ENCODE measurements at regions not wholly inside any gene's neighbourhood (a gene's known extent, or its start where the extent isn't known, plus 50 kb on each side); places are given as distances from the start of the nearest gene placed in this dataset.

GRCh38 chr18:2312440-2312839, 258.9 kb downstream of the METTL4 start:
- DNase-seq (ENCODE audit: low spot score) = no peak

- no peak for DNase-seq (ENCODE audit: low spot score)
These were observed 258.0 kb downstream of the METTL4 start for GRCh38 chr18:2313332-2313731.

GRCh38 chr18:2316082-2316750, 255.1 kb downstream of the METTL4 start:
- no peak for DNase-seq (ENCODE audit: low spot score)

- no peak for DNase-seq (ENCODE audit: low spot score)
These were observed 254.3 kb downstream of the METTL4 start for GRCh38 chr18:2316751-2317696.

GRCh38 chr18:2324459-2324858, 246.8 kb downstream of the METTL4 start:
- no peak for DNase-seq (ENCODE audit: low spot score)

- no peak for DNase-seq (ENCODE audit: low spot score)
These were observed 245.9 kb downstream of the METTL4 start for GRCh38 chr18:2325308-2325849.

- no peak for DNase-seq (ENCODE audit: low spot score)
These were observed 245.4 kb downstream of the METTL4 start for GRCh38 chr18:2325933-2326332.

- no peak for DNase-seq (ENCODE audit: low spot score)
These were observed 244.3 kb downstream of the METTL4 start for GRCh38 chr18:2326999-2327398.

- DNase-seq (ENCODE audit: low spot score) = no peak
These were observed 240.5 kb downstream of the METTL4 start for GRCh38 chr18:2330764-2331163.

- DNase-seq (ENCODE audit: low spot score) = no peak
These were observed 239.8 kb downstream of the METTL4 start for GRCh38 chr18:2331491-2331890.

- no peak for DNase-seq (ENCODE audit: low spot score)
These were observed 234.5 kb downstream of the METTL4 start for GRCh38 chr18:2336690-2337392.

- no peak for DNase-seq (ENCODE audit: low spot score)
These were observed 233.7 kb downstream of the METTL4 start for GRCh38 chr18:2337552-2338141.

GRCh38 chr18:2338601-2339000, 232.7 kb downstream of the METTL4 start:
- no peak for DNase-seq (ENCODE audit: low spot score)

- no peak for DNase-seq (ENCODE audit: low spot score)
These were observed 231.0 kb downstream of the METTL4 start for GRCh38 chr18:2340335-2340734.

GRCh38 chr18:2348003-2348402, 223.3 kb downstream of the METTL4 start:
- no peak for DNase-seq (ENCODE audit: low spot score)

- no peak for DNase-seq (ENCODE audit: low spot score)
These were observed 220.0 kb downstream of the METTL4 start for GRCh38 chr18:2351126-2351850.

- no peak for DNase-seq (ENCODE audit: low spot score)
These were observed 217.0 kb downstream of the METTL4 start for GRCh38 chr18:2354292-2354691.

- no peak for DNase-seq (ENCODE audit: low spot score)
These were observed 214.4 kb downstream of the METTL4 start for GRCh38 chr18:2356906-2357305.

GRCh38 chr18:2360861-2361260, 210.4 kb downstream of the METTL4 start:
- DNase-seq (ENCODE audit: low spot score) = no peak

- DNase-seq (ENCODE audit: low spot score) = no peak
These were observed 203.2 kb downstream of the METTL4 start for GRCh38 chr18:2368102-2368501.

GRCh38 chr18:2376707-2377106, 194.6 kb downstream of the METTL4 start:
- DNase-seq (ENCODE audit: low spot score) = no peak

Measured in hematopoietic multipotent progenitor cell treated with erythropoietin and hydrocortisone succinate and interleukin-3 and kit ligand, for 17 days (in vitro differentiated cells).